ENCODE measurements at regions not wholly inside any gene's neighbourhood (a gene's known extent, or its start where the extent isn't known, plus 50 kb on each side); places are given as distances from the start of the nearest gene placed in this dataset.

- no peak for ATAC-seq
Measured at GRCh38 chr6:66896415-66896814, 1189.4 kb upstream of the EYS start.

DNA sequence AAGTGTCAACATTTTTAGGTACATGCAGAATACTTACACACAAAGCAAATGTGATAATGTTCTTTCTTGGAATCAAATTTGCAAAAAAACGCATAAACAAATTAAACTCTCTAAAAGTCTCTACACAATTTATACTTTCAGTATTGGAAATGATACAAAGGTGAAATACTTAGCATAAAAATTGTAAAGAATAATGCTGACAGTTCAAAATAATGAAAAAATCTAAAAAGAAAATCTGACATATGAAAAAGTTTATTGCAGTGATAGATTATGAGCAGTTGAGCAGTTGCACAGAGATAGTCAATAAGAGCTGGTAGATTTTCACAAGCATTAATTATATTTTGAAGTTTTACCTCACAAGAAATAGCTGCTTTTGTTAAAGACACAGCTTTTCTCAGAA lies 1176.4 kb upstream of the EYS start:
- ATAC-seq = no peak

DNA sequence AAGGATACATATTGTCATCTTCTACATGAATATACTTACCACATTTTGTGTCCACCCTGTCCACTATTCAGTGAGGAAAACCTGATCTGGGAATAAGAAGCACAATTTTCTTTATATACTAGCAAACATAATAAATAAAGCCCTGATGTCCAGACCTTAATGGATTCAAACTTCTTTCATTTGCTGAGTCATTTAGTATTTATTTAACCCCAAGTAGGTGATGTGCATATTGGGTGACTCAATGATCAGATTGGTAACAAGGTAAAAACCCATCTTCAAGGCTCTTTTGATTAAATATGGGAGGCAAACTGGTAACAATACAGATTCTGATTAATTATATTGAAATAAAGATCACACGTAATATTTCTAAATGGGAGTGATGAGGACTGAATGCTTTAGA lies 1159.8 kb upstream of the EYS start:
- ATAC-seq = no peak

- no peak for ATAC-seq
Measured at GRCh38 chr6:66865771-66866170, 1158.7 kb upstream of the EYS start.

DNA sequence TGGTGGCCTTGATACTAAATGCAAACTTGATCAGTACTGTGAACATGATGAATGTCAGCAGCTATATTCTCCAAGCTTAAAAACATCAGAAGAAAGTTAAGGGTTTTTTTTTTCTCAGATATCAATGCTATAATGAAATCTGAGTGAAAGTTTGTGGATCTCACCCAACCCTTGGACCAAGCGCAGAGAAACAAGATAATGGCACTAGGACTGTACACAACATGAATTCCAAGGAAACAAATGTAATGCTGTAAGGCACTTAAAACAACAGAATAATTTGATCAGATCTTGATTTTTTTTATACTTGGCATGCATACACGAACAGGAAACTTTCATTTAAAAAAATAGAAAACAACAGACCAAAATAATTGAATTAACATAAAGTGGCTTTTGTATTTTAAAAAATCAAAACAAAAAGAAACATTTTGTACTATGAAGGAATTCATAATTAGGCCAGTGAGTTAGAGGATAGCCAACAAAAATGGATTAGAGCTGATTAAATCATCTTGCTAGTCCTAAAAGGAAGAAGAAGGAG lies 1154.0 kb upstream of the EYS start:
- no peak for ATAC-seq

DNA sequence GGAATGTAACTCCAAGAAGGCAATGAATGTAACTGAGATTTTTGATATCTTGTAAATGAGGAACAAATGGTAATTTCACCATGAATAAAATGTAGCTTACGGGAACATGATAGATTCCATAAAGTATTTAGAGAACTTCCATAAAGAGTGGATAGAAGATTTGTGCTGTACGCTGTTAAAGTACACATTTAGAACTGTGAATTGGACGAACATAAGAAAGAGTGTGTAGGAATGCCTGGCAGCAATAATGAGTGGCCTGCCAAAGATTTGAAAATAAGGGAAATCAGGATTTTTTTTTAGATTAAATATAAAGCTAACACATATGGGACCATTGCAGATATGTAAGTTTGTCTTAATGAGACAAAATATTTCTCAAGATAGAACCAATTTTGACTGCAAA lies 1153.3 kb upstream of the EYS start:
- no peak for ATAC-seq

DNA sequence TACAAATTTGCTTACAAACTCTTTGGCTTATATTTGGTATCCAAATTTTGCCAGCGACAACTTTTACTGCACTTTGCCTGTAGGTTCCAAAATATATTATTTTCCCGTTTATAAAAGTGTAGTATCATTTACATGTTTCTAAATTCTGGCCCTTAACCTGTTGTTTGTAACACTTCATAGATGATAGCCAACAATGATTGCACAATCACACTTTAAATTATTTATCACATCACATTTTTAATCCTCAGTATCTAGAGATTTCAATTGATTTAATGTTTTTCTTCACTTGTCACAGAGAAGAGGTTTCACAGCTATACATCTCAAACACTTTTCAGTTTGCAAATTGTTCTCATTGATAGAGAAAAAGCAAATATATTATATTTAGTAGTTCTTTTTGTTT lies 1151.2 kb upstream of the EYS start:
- no peak for ATAC-seq

- no peak for ATAC-seq
Measured at GRCh38 chr6:66854014-66854413, 1147.0 kb upstream of the EYS start.

DNA sequence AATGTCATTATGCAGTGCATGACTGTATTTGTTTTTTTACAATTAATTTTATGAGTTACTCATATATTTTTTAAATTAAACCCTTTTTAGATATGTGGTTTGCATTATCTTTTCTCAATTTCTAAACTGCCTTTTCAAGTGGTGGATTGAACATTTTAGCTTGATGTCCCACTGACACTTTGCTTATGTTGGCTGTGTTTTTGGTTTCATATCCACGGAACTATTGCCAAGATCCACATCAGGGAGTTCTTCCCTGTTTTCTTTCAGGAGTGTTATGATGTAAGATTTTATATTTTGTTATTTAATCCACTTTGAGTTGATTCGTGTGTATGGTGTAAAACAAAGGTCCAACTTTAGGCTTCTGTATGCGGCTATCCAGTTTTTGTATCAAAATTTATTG lies 1144.9 kb upstream of the EYS start:
- no peak for ATAC-seq

DNA sequence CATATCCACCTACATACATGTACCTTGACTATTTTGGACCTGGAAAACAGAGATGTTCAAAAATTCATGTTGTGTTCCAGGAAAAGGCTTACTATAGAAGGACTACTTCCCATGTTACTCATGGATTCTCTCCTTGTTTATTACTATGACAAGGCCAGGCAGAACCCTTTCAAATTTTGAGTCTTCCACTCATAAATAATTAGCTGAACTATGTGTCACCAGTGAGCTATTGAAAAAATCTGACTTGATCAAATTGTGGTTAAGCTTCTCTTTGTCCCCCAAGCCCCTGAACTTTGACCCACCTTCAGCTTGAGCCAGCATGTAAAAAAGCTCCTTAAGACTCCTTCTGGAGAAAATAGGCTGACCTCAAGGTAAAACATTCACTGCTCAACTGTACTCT lies 1142.8 kb upstream of the EYS start:
- ATAC-seq = no peak

- no peak for ATAC-seq
Measured at GRCh38 chr6:66848244-66848953, 1141.4 kb upstream of the EYS start.

DNA sequence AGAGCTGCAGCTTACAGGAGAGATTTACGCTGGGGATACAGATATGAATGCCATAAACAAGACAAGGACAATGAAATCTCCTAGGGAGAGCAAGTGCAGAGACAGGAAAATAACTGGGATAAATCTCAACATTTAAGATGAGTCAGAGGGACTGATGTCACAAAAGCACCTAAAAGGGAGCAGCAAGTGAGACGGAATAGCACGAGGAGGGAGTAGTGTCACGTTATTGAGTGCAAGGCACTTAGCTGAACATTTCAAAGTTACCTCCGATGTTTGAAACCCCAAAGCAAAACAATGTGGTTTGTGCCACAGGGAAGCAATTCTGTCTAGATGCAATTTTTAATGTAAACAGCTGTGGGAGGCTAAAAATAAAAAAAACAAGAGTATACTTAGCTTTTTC lies 1131.7 kb upstream of the EYS start:
- no peak for ATAC-seq

- ATAC-seq = no peak
Measured at GRCh38 chr6:66825539-66825938, 1118.5 kb upstream of the EYS start.

GRCh38 chr6:66814156-66814555 lies 1107.1 kb upstream of the EYS start:
- no peak for ATAC-seq

GRCh38 chr6:66808771-66809170 lies 1101.7 kb upstream of the EYS start:
- no peak for ATAC-seq

DNA sequence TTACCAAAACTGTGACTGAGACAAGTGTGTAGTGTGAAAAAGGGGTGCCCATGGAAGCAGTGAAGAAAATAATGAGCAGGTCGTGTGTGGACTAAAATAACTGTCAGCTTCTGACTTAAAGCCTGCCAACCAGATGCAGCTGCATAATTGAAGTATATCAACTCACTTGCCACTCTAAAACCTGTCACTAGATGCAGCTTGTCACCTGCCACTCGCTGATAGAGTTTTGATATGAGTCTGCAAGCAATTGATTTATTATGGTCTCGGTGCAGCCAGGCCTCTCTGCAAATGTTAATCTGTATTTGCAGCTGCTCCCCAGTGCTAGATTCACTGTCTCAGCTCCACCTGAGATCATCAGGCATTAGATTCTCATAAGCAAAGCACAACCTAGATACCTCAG lies 1090.0 kb upstream of the EYS start:
- no peak for ATAC-seq

DNA sequence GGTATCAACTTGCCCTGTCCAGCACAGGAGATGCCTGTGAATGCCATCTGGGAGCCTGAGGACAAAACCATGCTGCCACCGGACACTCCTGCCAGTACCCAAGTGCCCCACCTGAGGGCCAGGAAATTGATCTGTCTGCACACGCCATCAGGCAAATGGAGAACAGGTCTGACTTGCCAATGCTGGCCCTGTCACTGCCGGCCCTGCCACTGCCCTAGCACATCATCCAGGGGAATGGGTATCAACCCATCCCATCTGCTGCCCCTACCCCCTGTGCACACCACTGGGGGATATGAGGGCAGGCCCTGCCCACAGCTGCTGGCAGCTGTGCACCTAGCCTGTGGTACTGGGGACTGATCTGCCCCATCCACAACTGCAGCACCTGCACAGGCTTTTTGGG lies 1081.6 kb upstream of the EYS start:
- no peak for ATAC-seq

DNA sequence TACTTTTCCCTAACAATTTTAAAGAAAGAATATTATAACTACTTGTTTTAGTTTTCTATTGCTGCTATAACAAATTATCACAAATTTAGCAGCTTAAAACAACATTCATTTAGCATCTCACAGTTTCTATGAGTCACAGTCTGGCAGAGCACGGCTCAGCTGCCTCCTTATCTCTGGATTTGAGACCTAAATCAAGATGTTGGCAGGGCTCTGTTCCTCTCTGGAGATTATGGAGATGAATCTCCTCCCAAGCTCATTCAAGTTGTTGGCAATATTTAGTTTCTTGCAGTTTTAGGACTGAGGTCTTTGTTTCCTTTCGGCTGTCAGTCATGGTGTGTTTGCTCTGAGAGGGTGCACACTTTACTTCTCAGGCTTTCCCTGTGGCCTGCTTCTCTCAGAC lies 1065.8 kb upstream of the EYS start:
- ATAC-seq = no peak

DNA sequence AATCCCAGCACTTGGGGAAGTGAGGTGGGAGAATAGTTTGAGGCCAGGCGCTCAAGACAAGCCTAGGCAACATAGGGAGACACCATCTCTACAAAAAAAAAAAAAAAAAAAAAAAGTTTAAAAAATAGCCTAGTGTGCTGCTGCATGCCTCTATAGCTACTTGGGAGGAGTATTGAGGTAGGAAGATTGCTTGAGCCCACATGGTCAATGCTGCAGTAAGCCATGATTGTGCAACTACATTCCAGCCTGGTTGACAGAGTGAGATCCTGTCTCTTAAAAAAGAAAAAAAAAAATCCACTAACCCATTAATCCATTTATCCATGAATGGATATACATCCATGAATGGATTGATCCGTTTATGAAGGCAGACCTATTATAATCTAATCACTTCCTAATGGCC lies 1064.6 kb upstream of the EYS start:
- no peak for ATAC-seq

- no peak for ATAC-seq
Measured at GRCh38 chr6:66751630-66752029, 1044.6 kb upstream of the EYS start.

GRCh38 chr6:66740346-66740745 lies 1033.3 kb upstream of the EYS start:
- ATAC-seq = no peak

- ATAC-seq = no peak
Measured at GRCh38 chr6:66735106-66735890, 1028.3 kb upstream of the EYS start.

DNA sequence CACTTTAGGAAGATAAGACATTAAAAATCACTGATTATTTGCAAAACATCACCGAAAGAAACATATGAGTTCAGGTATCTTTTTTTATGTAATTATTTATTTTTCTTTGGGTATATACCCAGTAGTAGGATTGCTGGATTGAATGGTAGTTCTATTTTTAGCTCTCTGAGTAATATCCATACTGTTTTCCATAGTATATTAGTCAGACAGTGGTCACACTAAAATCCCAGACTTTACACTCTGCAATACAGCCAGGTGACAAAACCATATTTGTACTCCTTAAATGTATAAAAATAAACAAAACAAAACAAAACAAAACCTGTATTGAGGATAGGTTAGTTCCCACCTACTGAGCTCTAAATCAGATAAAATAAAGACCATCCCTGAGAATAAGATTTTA lies 1024.3 kb upstream of the EYS start:
- ATAC-seq = no peak

- ATAC-seq = no peak
Measured at GRCh38 chr6:66725670-66726069, 1018.6 kb upstream of the EYS start.

Measured in activated CD4-positive, CD25-positive, alpha-beta regulatory T cell treated with anti-CD3 and anti-CD28 coated beads, Interleukin-2, amount 50 U/mL, for 24 hours (primary cell).